HL-60 (cell line): ENCODE measurements at regions not wholly inside any gene's neighbourhood (a gene's known extent, or its start where the extent isn't known, plus 50 kb on each side); places are given as distances from the start of the nearest gene placed in this dataset.

Experiments
- CTCF ChIP-seq: IDR thresholded peaks from one replicate; pipeline ENCODE4 v1.5.1; 2011; ENCODE audit warnings: low read length, control low read depth, inconsistent platforms; ENCODE audit not compliant: insufficient read depth
- POLR2AphosphoS5 ChIP-seq: IDR thresholded peaks from 2 replicates; pipeline ENCODE4 v1.6.1; 2012; ENCODE audit warnings: low read depth
- SPI1 ChIP-seq: IDR thresholded peaks from 2 replicates; pipeline ENCODE4 v1.6.1; 2012; ENCODE audit warnings: low read depth, mild to moderate bottlenecking, borderline replicate concordance

- no peak for TF ChIP-seq CTCF
- no peak for TF ChIP-seq POLR2AphosphoS5
- no peak for TF ChIP-seq SPI1
These were observed 200.0 kb upstream of the MKI67 start for GRCh38 chr10:128326251-128326650.
